GM12878 (cell line): ENCODE measurements at regions not wholly inside any gene's neighbourhood (a gene's known extent, or its start where the extent isn't known, plus 50 kb on each side); places are given as distances from the start of the nearest gene placed in this dataset.

Experiments
- EGR1 ChIP-seq, 2 experiments: IDR thresholded peaks; 1 replicate in 1 of 2; 2 replicates in 1 of 2; pipeline ENCODE4 v1.6.1; 2011 to 2012; ENCODE audit warnings: low read depth in 2 of 2, low read length in 2 of 2, borderline replicate concordance in 1 of 2, mild to moderate bottlenecking in 1 of 2, moderate library complexity in 1 of 2
- ETV6 ChIP-seq, 2 experiments: fragments of 450-650 bp in 1 of 2; IDR thresholded peaks in 1 of 2; conservative IDR thresholded peaks in 1 of 2; 2 replicates each; pipeline ENCODE4 v1.6.1; 2014; ENCODE audit warnings: antibody characterized with exemption in 1 of 2, borderline replicate concordance in 1 of 2, low read depth in 1 of 2, mild to moderate bottlenecking in 1 of 2, moderate library complexity in 1 of 2
- MLLT1 ChIP-seq: fragments of 450-650 bp; IDR thresholded peaks from 2 replicates; pipeline ENCODE4 v1.6.1; 2016; ENCODE audit warnings: mild to moderate bottlenecking
- PRDM15 ChIP-seq: fragments of 450-650 bp; formaldehyde crosslinking; IDR thresholded peaks from 2 replicates; pipeline ENCODE4 v1.4.0; 2020; ENCODE audit warnings: mild to moderate bottlenecking, moderate library complexity

GRCh38 chr2:105517814-105518705 lies 119.2 kb upstream of the FHL2 start (continued):
- no peak for TF ChIP-seq PRDM15
- TF ChIP-seq EGR1 (IDR thresholded peaks at IDR 0.05; ENCODE audit: borderline replicate concordance in 1 of 2, low read depth in 2 of 2, low read length in 2 of 2), result no peak
- TF ChIP-seq ETV6 (conservative IDR thresholded peaks at IDR 0.05 in 1 of 2, IDR thresholded peaks at IDR 0.05 in 1 of 2; ENCODE audit: borderline replicate concordance in 1 of 2, low read depth in 1 of 2), result no peak
- TF ChIP-seq MLLT1, result no peak
